ENCODE measurements at regions not wholly inside any gene's neighbourhood (a gene's known extent, or its start where the extent isn't known, plus 50 kb on each side); places are given as distances from the start of the nearest gene placed in this dataset.

GRCh38 chr4:131989576-131989975 is 1159.5 kb upstream of the PCDH10 start:
- TF ChIP-seq POLR2A (IDR thresholded peaks at IDR 0.05), result no peak
- no peak for TF ChIP-seq CTCF (IDR thresholded peaks at IDR 0.05)

Measured in prostate gland (tissue), 2 donors.